NCI-H2196 treated with DMSO at 0.1 percent for 48 hours (cell line): ENCODE measurements at regions not wholly inside any gene's neighbourhood (a gene's known extent, or its start where the extent isn't known, plus 50 kb on each side); places are given as distances from the start of the nearest gene placed in this dataset.

Source experiments
- DNase-seq: peaks from one replicate; lab custom pipeline; 2025; ENCODE audit not compliant: unreplicated experiment; lab: John Stamatoyannopoulos, UW

GRCh38 chr3:148004331-148004730, 595.2 kb downstream of the ZIC1 start:
- DNase-seq = no peak

GRCh38 chr3:148005456-148005855, 596.3 kb downstream of the ZIC1 start:
- DNase-seq = no peak

GRCh38 chr3:148006508-148006907, 597.3 kb downstream of the ZIC1 start:
- no peak for DNase-seq

GRCh38 chr3:148008591-148008990, 599.4 kb downstream of the ZIC1 start:
- DNase-seq = no peak

GRCh38 chr3:148020861-148021260, 611.7 kb downstream of the ZIC1 start:
- no peak for DNase-seq

GRCh38 chr3:148021381-148021780, 612.2 kb downstream of the ZIC1 start:
- DNase-seq = no peak

GRCh38 chr3:148023994-148024393, 614.8 kb downstream of the ZIC1 start:
- DNase-seq = no peak

GRCh38 chr3:148026009-148026588, 616.9 kb downstream of the ZIC1 start:
- no peak for DNase-seq

- no peak for DNase-seq
Observed at GRCh38 chr3:148030975-148031374, 621.8 kb downstream of the ZIC1 start.

GRCh38 chr3:148034353-148034752, 625.2 kb downstream of the ZIC1 start:
- no peak for DNase-seq

- DNase-seq = no peak
Observed at GRCh38 chr3:148036331-148036876, 627.2 kb downstream of the ZIC1 start.

GRCh38 chr3:148042663-148043445, 633.7 kb downstream of the ZIC1 start:
- no peak for DNase-seq

- DNase-seq = no peak
Observed at GRCh38 chr3:148044151-148044550, 635.0 kb downstream of the ZIC1 start.

GRCh38 chr3:148054999-148055398, 642.7 kb upstream of the AGTR1 start:
- DNase-seq = no peak

GRCh38 chr3:148062590-148062989, 635.1 kb upstream of the AGTR1 start:
- no peak for DNase-seq

- DNase-seq = no peak
Observed at GRCh38 chr3:148066802-148067201, 630.9 kb upstream of the AGTR1 start.

GRCh38 chr3:148068466-148068865, 629.2 kb upstream of the AGTR1 start:
- no peak for DNase-seq

- no peak for DNase-seq
Observed at GRCh38 chr3:148070041-148070440, 627.7 kb upstream of the AGTR1 start.

- DNase-seq = no peak
Observed at GRCh38 chr3:148073721-148074456, 623.8 kb upstream of the AGTR1 start.

- no peak for DNase-seq
Observed at GRCh38 chr3:148074946-148075345, 622.8 kb upstream of the AGTR1 start.

GRCh38 chr3:148075771-148076716, 621.7 kb upstream of the AGTR1 start:
- DNase-seq = peak; percentile 3
